HEK293 (cell line): ENCODE measurements at regions not wholly inside any gene's neighbourhood (a gene's known extent, or its start where the extent isn't known, plus 50 kb on each side); places are given as distances from the start of the nearest gene placed in this dataset.

Experiments
- CTCF ChIA-PET: fragments of 350-600 bp; formaldehyde crosslinking; extraction: SDS; loops from one replicate; lab custom pipeline; 2021; ENCODE audit warnings: antibody characterized with exemption; lab: Yijun Ruan, JAX
- POLR2A ChIA-PET: fragments of 300-600 bp; formaldehyde crosslinking; extraction: SDS; loops from one replicate; lab custom pipeline; 2020; ENCODE audit warnings: antibody characterized with exemption, inconsistent platforms; lab: Yijun Ruan, JAX
- H3K27ac ChIP-seq: fragments of 200-500 bp; sonication (Bioruptor generic); 2 replicates; pipeline ENCODE4 v1.5.1; 2014; ENCODE audit warnings: low read depth, low read length, control low read depth, inconsistent platforms; ENCODE audit errors: extremely low read depth
- H3K36me3 ChIP-seq, 2 experiments: fragments of 200-500 bp in 1 of 2; sonication (Bioruptor generic) in 1 of 2; 1 replicate in 1 of 2; 2 replicates in 1 of 2; pipeline ENCODE4 v1.5.1; 2014 to 2017; ENCODE audit warnings: inconsistent platforms in 2 of 2, low read length in 2 of 2; ENCODE audit not compliant: control insufficient read depth in 2 of 2, insufficient read depth in 1 of 2
- H3K4me1 ChIP-seq: fragments of 200-500 bp; sonication (Bioruptor generic); 2 replicates; pipeline ENCODE4 v1.5.1; 2014; ENCODE audit warnings: mild to moderate bottlenecking, low read length, inconsistent platforms; ENCODE audit not compliant: control insufficient read depth, insufficient read depth
- H3K4me3 ChIP-seq: 2 replicates; pipeline ENCODE4 v1.5.1; 2011; ENCODE audit warnings: low read depth, mild to moderate bottlenecking, control low read depth, low read length, moderate library complexity
- H3K9me3 ChIP-seq: fragments of 200-500 bp; sonication (Bioruptor generic); 2 replicates; pipeline ENCODE4 v1.5.1; 2014; ENCODE audit warnings: low read depth, low read length, inconsistent platforms; ENCODE audit not compliant: control insufficient read depth, insufficient read depth
- MZF1 ChIP-seq: fragments of 450-650 bp; formaldehyde crosslinking; IDR thresholded peaks from 2 replicates; pipeline ENCODE4 v1.5.1; 2017; ENCODE audit warnings: missing biosample characterization, missing genetic modification characterization, borderline replicate concordance
- SALL2 ChIP-seq: fragments of 450-650 bp; formaldehyde crosslinking; IDR thresholded peaks from 2 replicates; pipeline ENCODE4 v1.5.0; 2017; ENCODE audit warnings: missing biosample characterization, mild to moderate bottlenecking, missing genetic modification characterization, borderline replicate concordance
- SETDB1 ChIP-seq: IDR thresholded peaks from one replicate; pipeline ENCODE4 v1.6.1; 2017; ENCODE audit warnings: mild to moderate bottlenecking, low read length, moderate library complexity, mixed read lengths; ENCODE audit not compliant: insufficient read length
- YY1 ChIP-seq: fragments of 450-650 bp; formaldehyde crosslinking; IDR thresholded peaks from 2 replicates; pipeline ENCODE4 v1.5.1; 2018; ENCODE audit warnings: missing biosample characterization, missing genetic modification characterization
- ZBTB20 ChIP-seq: fragments of 450-650 bp; formaldehyde crosslinking; IDR thresholded peaks from 2 replicates; pipeline ENCODE4 v1.5.1; 2016; ENCODE audit warnings: missing biosample characterization, missing genetic modification characterization
- ZNF121 ChIP-seq: fragments of 450-650 bp; formaldehyde crosslinking; IDR thresholded peaks from 2 replicates; pipeline ENCODE4 v1.5.1; 2016; ENCODE audit warnings: missing biosample characterization, missing genetic modification characterization
- ZNF184 ChIP-seq: fragments of 450-650 bp; IDR thresholded peaks from 2 replicates; pipeline ENCODE4 v1.5.1; 2018; ENCODE audit warnings: missing biosample characterization, mild to moderate bottlenecking, missing genetic modification characterization
- ZNF202 ChIP-seq: fragments of 450-650 bp; formaldehyde crosslinking; IDR thresholded peaks from 2 replicates; pipeline ENCODE4 v1.5.1; 2016; ENCODE audit warnings: missing biosample characterization, missing genetic modification characterization, borderline replicate concordance
- ZNF548 ChIP-seq: fragments of 450-650 bp; formaldehyde crosslinking; IDR thresholded peaks from 2 replicates; pipeline ENCODE4 v1.5.1; 2016; ENCODE audit warnings: missing biosample characterization, missing genetic modification characterization
- ZNF610 ChIP-seq: fragments of 450-650 bp; formaldehyde crosslinking; IDR thresholded peaks from 2 replicates; pipeline ENCODE4 v1.5.1; 2016; ENCODE audit warnings: missing biosample characterization, missing genetic modification characterization, borderline replicate concordance
- ZNF629 ChIP-seq: fragments of 450-650 bp; formaldehyde crosslinking; IDR thresholded peaks from 2 replicates; pipeline ENCODE4 v1.5.1; 2017; ENCODE audit warnings: missing biosample characterization, missing genetic modification characterization
- ZSCAN30 ChIP-seq: fragments of 450-650 bp; IDR thresholded peaks from 2 replicates; pipeline ENCODE4 v1.5.1; 2018; ENCODE audit warnings: missing biosample characterization, mild to moderate bottlenecking, missing genetic modification characterization, moderate library complexity
- TF ChIP-seq, protein P1 (sequence below): fragments of 450-650 bp; formaldehyde crosslinking; IDR thresholded peaks from 2 replicates; pipeline ENCODE4 v1.5.1; 2016; ENCODE audit warnings: missing biosample characterization, missing genetic modification characterization, borderline replicate concordance
- TF ChIP-seq, protein P2 (sequence below): fragments of 450-650 bp; formaldehyde crosslinking; IDR thresholded peaks from 2 replicates; pipeline ENCODE4 v1.5.1; 2016; ENCODE audit warnings: missing biosample characterization, missing genetic modification characterization
- TF ChIP-seq, protein P3 (sequence below): fragments of 450-650 bp; IDR thresholded peaks from 2 replicates; pipeline ENCODE4 v1.5.1; 2018; ENCODE audit warnings: missing biosample characterization, missing genetic modification characterization
- TF ChIP-seq, protein P4 (sequence below): fragments of 450-650 bp; formaldehyde crosslinking; IDR thresholded peaks from 2 replicates; pipeline ENCODE4 v1.5.1; 2016; ENCODE audit warnings: missing biosample characterization, missing genetic modification characterization
- TF ChIP-seq, protein P5 (sequence below): fragments of 450-650 bp; formaldehyde crosslinking; IDR thresholded peaks from 2 replicates; pipeline ENCODE4 v1.5.1; 2017; ENCODE audit warnings: missing biosample characterization, missing genetic modification characterization

DNA sequence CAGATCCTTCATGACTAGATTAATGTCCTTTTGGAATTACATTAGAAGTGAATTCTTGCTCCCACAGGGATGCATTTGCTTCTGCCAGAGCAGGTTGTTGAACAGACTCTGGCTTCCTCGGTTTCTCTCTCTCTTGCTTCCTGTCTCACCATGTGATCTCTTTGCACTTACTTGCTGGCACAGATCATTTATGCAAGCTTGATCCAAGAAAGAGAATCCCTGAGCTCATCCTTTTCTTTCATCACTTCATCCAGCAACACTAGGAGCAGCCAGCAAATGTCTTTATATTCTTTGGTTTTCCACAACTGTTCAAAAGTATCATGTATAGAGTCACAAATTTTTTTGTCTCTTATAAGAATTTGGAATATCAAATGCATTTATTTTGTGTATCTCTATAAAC lies 313.5 kb downstream of the ZNF326 start:
- Histone ChIP-seq H3K27ac (no peak overlapping the region), H3K36me3 (no peaks in the 10 kb centered on the region), H3K9me3 (no peaks in the 10 kb centered on the region), H3K4me3 (no peak overlapping the region), H3K4me1 (no peaks in the 10 kb centered on the region)
- CTCF ChIA-PET, result no interaction called here
- POLR2A ChIA-PET, result no interaction called here
- TF ChIP-seq SALL2 (no peak), ZNF610 (tag by site-specific recombination) (no peak), ZNF202 (no peak), ZNF548 (tag by site-specific recombination) (no peak), ZNF629 (no peak)
- TF ChIP-seq, protein P1, sequence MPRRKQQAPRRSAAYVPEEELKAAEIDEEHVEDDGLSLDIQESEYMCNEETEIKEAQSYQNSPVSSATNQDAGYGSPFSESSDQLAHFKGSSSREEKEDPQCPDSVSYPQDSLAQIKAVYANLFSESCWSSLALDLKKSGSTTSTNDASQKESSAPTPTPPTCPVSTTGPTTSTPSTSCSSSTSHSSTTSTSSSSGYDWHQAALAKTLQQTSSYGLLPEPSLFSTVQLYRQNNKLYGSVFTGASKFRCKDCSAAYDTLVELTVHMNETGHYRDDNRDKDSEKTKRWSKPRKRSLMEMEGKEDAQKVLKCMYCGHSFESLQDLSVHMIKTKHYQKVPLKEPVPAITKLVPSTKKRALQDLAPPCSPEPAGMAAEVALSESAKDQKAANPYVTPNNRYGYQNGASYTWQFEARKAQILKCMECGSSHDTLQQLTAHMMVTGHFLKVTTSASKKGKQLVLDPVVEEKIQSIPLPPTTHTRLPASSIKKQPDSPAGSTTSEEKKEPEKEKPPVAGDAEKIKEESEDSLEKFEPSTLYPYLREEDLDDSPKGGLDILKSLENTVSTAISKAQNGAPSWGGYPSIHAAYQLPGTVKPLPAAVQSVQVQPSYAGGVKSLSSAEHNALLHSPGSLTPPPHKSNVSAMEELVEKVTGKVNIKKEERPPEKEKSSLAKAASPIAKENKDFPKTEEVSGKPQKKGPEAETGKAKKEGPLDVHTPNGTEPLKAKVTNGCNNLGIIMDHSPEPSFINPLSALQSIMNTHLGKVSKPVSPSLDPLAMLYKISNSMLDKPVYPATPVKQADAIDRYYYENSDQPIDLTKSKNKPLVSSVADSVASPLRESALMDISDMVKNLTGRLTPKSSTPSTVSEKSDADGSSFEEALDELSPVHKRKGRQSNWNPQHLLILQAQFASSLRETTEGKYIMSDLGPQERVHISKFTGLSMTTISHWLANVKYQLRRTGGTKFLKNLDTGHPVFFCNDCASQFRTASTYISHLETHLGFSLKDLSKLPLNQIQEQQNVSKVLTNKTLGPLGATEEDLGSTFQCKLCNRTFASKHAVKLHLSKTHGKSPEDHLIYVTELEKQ (tag by site-specific recombination), result no peak

DNA sequence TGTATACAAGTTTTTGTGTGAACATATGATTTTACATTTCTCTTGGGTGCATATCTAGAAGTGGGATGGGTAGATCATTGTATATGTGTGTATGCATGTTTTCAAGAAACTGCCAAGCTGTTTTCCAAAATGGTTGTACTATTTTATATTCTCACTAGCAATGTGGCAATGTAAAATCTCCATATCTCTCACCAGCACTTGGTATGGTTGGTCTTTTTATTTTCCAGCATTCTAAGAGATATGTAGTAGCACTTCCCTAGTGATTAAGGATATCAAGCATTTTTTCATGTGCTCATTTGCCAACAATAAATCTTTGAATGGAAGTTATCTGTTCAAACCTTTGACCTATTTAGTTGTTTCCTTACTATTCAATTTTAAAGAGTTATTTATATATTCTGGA lies 310.7 kb downstream of the ZNF326 start:
- Histone ChIP-seq H3K4me3 (no peak overlapping the region), H3K4me1 (no peaks in the 10 kb centered on the region)
- CTCF ChIA-PET, result interaction anchor here (0.7 kb wide), 1 partner anchor 202 kb away, joined by 3 read pairs; no protein-coding TSS in a partner anchor

DNA sequence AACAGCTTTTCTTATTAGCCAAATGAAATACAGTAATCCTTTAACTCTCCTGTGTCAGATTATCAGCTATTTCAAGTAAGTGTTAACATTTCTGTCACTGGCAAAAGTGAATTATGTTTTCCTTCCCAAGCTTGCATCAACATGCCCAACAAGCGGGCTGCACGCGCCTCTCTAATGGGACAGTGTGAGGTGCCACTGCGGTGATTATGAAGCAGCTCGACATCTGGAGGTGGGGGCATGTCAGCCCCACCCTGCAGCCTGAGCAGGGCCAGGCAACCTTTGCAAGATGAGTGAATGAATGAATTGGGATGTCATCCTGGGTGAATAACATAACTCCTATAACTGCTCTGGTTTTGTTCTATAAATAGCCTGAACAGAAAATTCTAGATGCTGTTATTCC lies 301.4 kb downstream of the ZNF326 start:
- H3K4me1 ChIP-seq, result no peaks in the 10 kb centered on the region
- no peak for TF ChIP-seq ZBTB20
- no peak for TF ChIP-seq ZSCAN30 (tag by site-specific recombination)
- TF ChIP-seq SETDB1, result no peak
- TF ChIP-seq ZNF121 (tag by site-specific recombination), result no peak
- TF ChIP-seq, all 188 proteins: peak for 0
- CTCF ChIA-PET, result no interaction called here
- Histone ChIP-seq H3K36me3 (no peaks in the 10 kb centered on the region), H3K4me3 (no peak overlapping the region), H3K27ac (no peak overlapping the region), H3K9me3 (no peaks in the 10 kb centered on the region)
- POLR2A ChIA-PET, result no interaction called here

More for the DNA sequence above, 310.7 kb downstream of the ZNF326 start:
- H3K9me3 ChIP-seq, result no peaks in the 10 kb centered on the region
- peak; percentile 90 for TF ChIP-seq ZNF184 (tag by site-specific recombination)
- TF ChIP-seq, protein P2, sequence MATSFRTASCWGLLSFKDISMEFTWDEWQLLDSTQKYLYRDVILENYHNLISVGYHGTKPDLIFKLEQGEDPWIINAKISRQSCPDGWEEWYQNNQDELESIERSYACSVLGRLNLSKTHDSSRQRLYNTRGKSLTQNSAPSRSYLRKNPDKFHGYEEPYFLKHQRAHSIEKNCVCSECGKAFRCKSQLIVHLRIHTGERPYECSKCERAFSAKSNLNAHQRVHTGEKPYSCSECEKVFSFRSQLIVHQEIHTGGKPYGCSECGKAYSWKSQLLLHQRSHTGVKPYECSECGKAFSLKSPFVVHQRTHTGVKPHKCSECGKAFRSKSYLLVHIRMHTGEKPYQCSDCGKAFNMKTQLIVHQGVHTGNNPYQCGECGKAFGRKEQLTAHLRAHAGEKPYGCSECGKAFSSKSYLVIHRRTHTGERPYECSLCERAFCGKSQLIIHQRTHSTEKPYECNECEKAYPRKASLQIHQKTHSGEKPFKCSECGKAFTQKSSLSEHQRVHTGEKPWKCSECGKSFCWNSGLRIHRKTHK, result no peak
- POLR2A ChIA-PET, result no interaction called here
- H3K36me3 ChIP-seq, result no peaks in the 10 kb centered on the region
- no peak overlapping the region for H3K27ac ChIP-seq

DNA sequence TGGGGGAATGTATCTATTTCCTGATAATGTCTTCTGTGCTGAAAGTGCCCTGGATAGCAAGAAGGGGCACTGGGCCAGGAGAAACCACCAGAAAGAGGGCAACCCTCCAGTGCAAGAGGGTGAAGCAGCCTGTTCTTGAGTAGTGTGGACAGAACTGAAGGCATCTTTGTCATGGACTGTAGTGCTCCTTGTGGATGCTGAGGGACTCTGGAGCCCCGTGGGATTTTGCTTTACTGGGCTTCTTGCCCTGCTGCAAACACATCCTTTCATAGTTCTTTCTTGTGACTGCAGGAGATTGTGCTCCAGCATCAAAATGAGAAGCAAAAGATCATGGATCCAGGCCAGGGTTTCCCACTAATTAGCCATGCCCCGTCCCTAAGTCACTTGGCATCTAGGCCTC lies 300.6 kb downstream of the ZNF326 start:
- ChIA-PET CTCF (no interaction called here), POLR2A (interaction anchor here (0.6 kb wide), 1 partner anchor 475 kb away, joined by 5 read pairs; no protein-coding TSS in a partner anchor)
- Histone ChIP-seq H3K9me3 (no peaks in the 10 kb centered on the region), H3K4me3 (no peak overlapping the region), H3K36me3 (no peaks in the 10 kb centered on the region), H3K27ac (no peak overlapping the region), H3K4me1 (no peaks in the 10 kb centered on the region)
- TF ChIP-seq MZF1 (tag by site-specific recombination) (no peak), YY1 (no peak)
- TF ChIP-seq, protein P3, sequence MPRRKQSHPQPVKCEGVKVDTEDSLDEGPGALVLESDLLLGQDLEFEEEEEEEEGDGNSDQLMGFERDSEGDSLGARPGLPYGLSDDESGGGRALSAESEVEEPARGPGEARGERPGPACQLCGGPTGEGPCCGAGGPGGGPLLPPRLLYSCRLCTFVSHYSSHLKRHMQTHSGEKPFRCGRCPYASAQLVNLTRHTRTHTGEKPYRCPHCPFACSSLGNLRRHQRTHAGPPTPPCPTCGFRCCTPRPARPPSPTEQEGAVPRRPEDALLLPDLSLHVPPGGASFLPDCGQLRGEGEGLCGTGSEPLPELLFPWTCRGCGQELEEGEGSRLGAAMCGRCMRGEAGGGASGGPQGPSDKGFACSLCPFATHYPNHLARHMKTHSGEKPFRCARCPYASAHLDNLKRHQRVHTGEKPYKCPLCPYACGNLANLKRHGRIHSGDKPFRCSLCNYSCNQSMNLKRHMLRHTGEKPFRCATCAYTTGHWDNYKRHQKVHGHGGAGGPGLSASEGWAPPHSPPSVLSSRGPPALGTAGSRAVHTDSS (tag by site-specific recombination), result no peak
- TF ChIP-seq, protein P4, sequence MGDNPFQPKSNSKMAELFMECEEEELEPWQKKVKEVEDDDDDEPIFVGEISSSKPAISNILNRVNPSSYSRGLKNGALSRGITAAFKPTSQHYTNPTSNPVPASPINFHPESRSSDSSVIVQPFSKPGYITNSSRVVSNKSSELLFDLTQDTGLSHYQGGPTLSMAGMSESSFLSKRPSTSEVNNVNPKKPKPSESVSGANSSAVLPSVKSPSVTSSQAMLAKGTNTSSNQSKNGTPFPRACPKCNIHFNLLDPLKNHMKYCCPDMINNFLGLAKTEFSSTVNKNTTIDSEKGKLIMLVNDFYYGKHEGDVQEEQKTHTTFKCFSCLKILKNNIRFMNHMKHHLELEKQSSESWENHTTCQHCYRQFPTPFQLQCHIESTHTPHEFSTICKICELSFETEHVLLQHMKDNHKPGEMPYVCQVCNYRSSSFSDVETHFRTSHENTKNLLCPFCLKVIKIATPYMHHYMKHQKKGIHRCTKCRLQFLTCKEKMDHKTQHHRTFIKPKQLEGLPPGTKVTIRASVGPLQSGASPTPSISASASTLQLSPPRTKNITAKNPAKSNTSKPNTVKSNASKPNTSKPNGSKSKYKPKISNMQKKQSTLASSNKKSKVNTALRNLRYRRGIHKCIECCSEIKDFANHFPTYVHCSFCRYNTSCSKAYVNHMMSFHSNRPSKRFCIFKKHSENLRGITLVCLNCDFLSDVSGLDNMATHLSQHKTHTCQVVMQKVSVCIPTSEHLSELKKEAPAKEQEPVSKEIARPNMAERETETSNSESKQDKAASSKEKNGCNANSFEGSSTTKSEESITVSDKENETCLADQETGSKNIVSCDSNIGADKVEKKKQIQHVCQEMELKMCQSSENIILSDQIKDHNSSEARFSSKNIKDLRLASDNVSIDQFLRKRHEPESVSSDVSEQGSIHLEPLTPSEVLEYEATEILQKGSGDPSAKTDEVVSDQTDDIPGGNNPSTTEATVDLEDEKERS (tag by site-specific recombination), result no peak
- TF ChIP-seq, protein P5, sequence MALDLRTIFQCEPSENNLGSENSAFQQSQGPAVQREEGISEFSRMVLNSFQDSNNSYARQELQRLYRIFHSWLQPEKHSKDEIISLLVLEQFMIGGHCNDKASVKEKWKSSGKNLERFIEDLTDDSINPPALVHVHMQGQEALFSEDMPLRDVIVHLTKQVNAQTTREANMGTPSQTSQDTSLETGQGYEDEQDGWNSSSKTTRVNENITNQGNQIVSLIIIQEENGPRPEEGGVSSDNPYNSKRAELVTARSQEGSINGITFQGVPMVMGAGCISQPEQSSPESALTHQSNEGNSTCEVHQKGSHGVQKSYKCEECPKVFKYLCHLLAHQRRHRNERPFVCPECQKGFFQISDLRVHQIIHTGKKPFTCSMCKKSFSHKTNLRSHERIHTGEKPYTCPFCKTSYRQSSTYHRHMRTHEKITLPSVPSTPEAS, result no peak
